ENCODE measurements at regions not wholly inside any gene's neighbourhood (a gene's known extent, or its start where the extent isn't known, plus 50 kb on each side); places are given as distances from the start of the nearest gene placed in this dataset.

DNA sequence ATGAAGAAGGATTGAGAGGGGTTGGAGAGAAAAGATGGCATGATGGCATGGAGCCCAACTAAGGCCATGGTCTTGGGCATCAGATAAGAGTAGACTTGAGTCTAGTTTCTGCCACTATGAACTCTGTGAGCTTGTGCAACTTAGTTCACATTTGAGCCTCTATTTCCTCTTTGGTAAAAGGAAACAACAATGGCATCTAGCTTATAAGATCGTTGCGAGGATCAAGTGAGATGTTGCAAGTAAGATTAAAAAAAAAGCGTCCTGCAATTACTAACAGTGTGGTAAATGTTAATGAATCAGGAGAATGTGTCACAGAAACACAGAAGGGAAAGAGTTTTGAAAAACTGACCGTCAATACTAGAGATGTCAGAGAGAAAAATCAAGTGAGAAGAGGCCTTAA lies 202.9 kb upstream of the FGGY start:
- H3K14ac ChIP-seq (ENCODE audit: insufficient read length): no peak overlapping the region
- no peak overlapping the region for H3K23ac ChIP-seq (ENCODE audit: insufficient read length)
- no peak overlapping the region for H4K91ac ChIP-seq (replicated peaks; ENCODE audit: insufficient read length, low read length)
- no peak overlapping the region for H2AFZ ChIP-seq (ENCODE audit: low read length)
- H3K18ac ChIP-seq (ENCODE audit: extremely low read depth, low read length): no peak overlapping the region
- no peak overlapping the region for H3K9ac ChIP-seq (replicated peaks in 1 of 4; ENCODE audit: extremely low read depth in 1 of 4, low read depth in 3 of 4, low read length in 3 of 4)
- H4K8ac ChIP-seq (ENCODE audit: extremely low read depth, insufficient read depth, low read length): no peak overlapping the region
- no peak overlapping the region for H3K4me2 ChIP-seq (ENCODE audit: insufficient read depth in 1 of 2, low read depth in 2 of 2, low read length in 2 of 2)
- H3K4ac ChIP-seq (replicated peaks; ENCODE audit: insufficient read length, low read depth, low read length): no peak overlapping the region
- no peaks in the 10 kb centered on the region for H3K9me3 ChIP-seq (ENCODE audit: insufficient read depth in 2 of 2, low read depth in 1 of 2, low read length in 1 of 2)
- CTCF ChIA-PET (ENCODE audit: partially characterized antibody): no interaction called here
- H2BK120ac ChIP-seq (replicated peaks; ENCODE audit: low read depth, low read length): no peak overlapping the region
- no peaks in the 10 kb centered on the region for H4K20me1 ChIP-seq (replicated peaks in 1 of 2; ENCODE audit: control insufficient read depth in 1 of 2, insufficient read depth in 2 of 2, low read length in 2 of 2)
- no peak overlapping the region for H2BK5ac ChIP-seq (ENCODE audit: low read depth, low read length)
- H2AK5ac ChIP-seq (ENCODE audit: low read depth, low read length): no peak overlapping the region
- no peaks in the 10 kb centered on the region for H3K36me3 ChIP-seq (ENCODE audit: control insufficient read depth in 2 of 4, insufficient read depth in 4 of 4, low read length in 3 of 4)
- H3K27ac ChIP-seq (ENCODE audit: low read depth, low read length): no peak overlapping the region
- H3K4me3 ChIP-seq (ENCODE audit: extremely low read depth in 1 of 4, insufficient read depth in 2 of 4, low read depth in 3 of 4, low read length in 4 of 4): no peak overlapping the region
- no peaks in the 10 kb centered on the region for H3K79me1 ChIP-seq (ENCODE audit: low read depth, low read length)
- H2BK20ac ChIP-seq (ENCODE audit: low read length): no peak overlapping the region
- no peak overlapping the region for H4K5ac ChIP-seq (ENCODE audit: insufficient read length, low read depth, low read length)
- H3K56ac ChIP-seq (replicated peaks; ENCODE audit: insufficient read length, low read depth, low read length): no peak overlapping the region
- peaks cover 0 to 3% (median 0%) of the 10 kb centered on the region in 4 experiments; a peak in 1 of 7 replicates for H3K4me1 ChIP-seq (replicated peaks in 1 of 4; ENCODE audit: control insufficient read depth in 3 of 4, insufficient read depth in 4 of 4, low read length in 3 of 4)
- H2BK12ac ChIP-seq (ENCODE audit: low read depth, low read length): no peak overlapping the region
- FAIRE-seq: no peak
- H3K79me2 ChIP-seq (ENCODE audit: control insufficient read depth in 1 of 2, insufficient read depth in 2 of 2, low read length in 2 of 2): no peaks in the 10 kb centered on the region
- POLR2A ChIA-PET (ENCODE audit: partially characterized antibody): no interaction called here
- TF ChIP-seq GABPA (IDR thresholded peaks at IDR 0.05; ENCODE audit: borderline replicate concordance, insufficient read depth, low read length) (no peak), TCF12 (IDR thresholded peaks at IDR 0.05; ENCODE audit: low read depth, low read length) (no peak), ZNF274 (IDR thresholded peaks at IDR 0.05; ENCODE audit: borderline replicate concordance, extremely low read depth, low read length) (no peak), SIX5 (IDR thresholded peaks at IDR 0.05; ENCODE audit: low read depth, low read length) (no peak), SIRT6 (IDR thresholded peaks at IDR 0.05; ENCODE audit: low read length) (no peak)
- no peak overlapping the region for H2BK15ac ChIP-seq (ENCODE audit: low read length)
- DNase-seq (ENCODE audit: low read depth in 1 of 2, low spot score in 2 of 2): no peak
- 86% methylated on average over 4 of the region's 4 CpGs; no CpG with 5 or more reads in 1 of the 2 experiments for WGBS, 2 experiments (ENCODE audit: extremely low coverage in 1 of 2, insufficient coverage in 1 of 2, insufficient read length in 1 of 2, insufficient replicate concordance in 2 of 2, low coverage in 1 of 2, low lambda C conversion rate in 2 of 2, missing lambda C conversion rate in 1 of 2)
- H3K27me3 ChIP-seq (replicated peaks in 1 of 4; ENCODE audit: control insufficient read depth in 3 of 4, extremely low read depth in 1 of 4, insufficient read depth in 3 of 4, low read length in 3 of 4): no peaks in the 10 kb centered on the region
- no peaks in the 10 kb centered on the region for H3K23me2 ChIP-seq (ENCODE audit: low read depth, low read length)

Data from H1 (cell line).